Left lung (tissue), 4 donors: ENCODE measurements at regions not wholly inside any gene's neighbourhood (a gene's known extent, or its start where the extent isn't known, plus 50 kb on each side); places are given as distances from the start of the nearest gene placed in this dataset.

Experiments
- ATAC-seq: fragments of 200-7000 bp; cut with Tn5 transposase; one replicate; pipeline ENCODE4 v1.9.1; 2020; ENCODE audit warnings: moderate library complexity
- DNase-seq, 4 donors: peaks; one replicate each; pipeline ENCODE4 v3.0.0-alpha.2; 2013 to 2020
- H3K27ac ChIP-seq, 2 donors: fragments of 200-600 bp; sonication (generic) in 1 of 2; one replicate each; pipeline versions ENCODE4 v1.5.0 to v1.8.0; 2020 to 2021
- H3K27me3 ChIP-seq, 2 donors: fragments of 200-600 bp; sonication (generic) in 1 of 2; one replicate each; pipeline versions ENCODE4 v1.5.0 to v1.8.0; 2020 to 2021
- H3K36me3 ChIP-seq, 2 donors: fragments of 200-600 bp; sonication (generic) in 1 of 2; one replicate each; pipeline versions ENCODE4 v1.5.0 to v1.8.0; 2020 to 2021
- H3K4me1 ChIP-seq, 2 donors: fragments of 200-600 bp; one replicate each; pipeline ENCODE4 v1.8.0; 2021
- H3K4me3 ChIP-seq, 2 donors: fragments of 200-600 bp; sonication (generic) in 1 of 2; one replicate each; pipeline versions ENCODE4 v1.5.0 to v1.8.0; 2020 to 2021; ENCODE audit warnings: mild to moderate bottlenecking in 1 of 2
- H3K9me3 ChIP-seq, 2 donors: fragments of 200-600 bp; sonication (generic) in 1 of 2; one replicate each; pipeline versions ENCODE4 v1.5.0 to v1.8.0; 2020 to 2021
- CTCF ChIP-seq, 2 donors: fragments of 200-600 bp; sonication (generic) in 1 of 2; IDR thresholded peaks; one replicate each; pipeline versions ENCODE4 v1.5.0 to v1.8.0; 2021; ENCODE audit warnings: antibody characterized with exemption in 2 of 2
- intact Hi-C, 2 donors: fragments of 100-400 bp; cut with DNase I; formaldehyde crosslinking; loops; one replicate each; pipeline versions ENCODE4 v1.11.2 to v1.14.2; 2022
- donor health status: DM: no; HTN: yes; CAD: no.
- donor health status: DM: no; HTN: no; CAD: no.

GRCh38 chr3:72542781-72543180 lies 305.5 kb downstream of the SHQ1 start:
- no peak for ATAC-seq
- no peak overlapping the region for H3K4me3 ChIP-seq
- no peaks in the 10 kb centered on the region for H3K4me1 ChIP-seq
- TF ChIP-seq CTCF (IDR thresholded peaks at IDR 0.05) = no peak
- no peaks in the 10 kb centered on the region for H3K9me3 ChIP-seq
- no peaks in the 10 kb centered on the region for H3K27me3 ChIP-seq
- no peaks in the 10 kb centered on the region for H3K36me3 ChIP-seq
- no peak overlapping the region for H3K27ac ChIP-seq
- intact Hi-C loops = no loop called here
- no peak for DNase-seq

- ATAC-seq (no peak), DNase-seq (no peak)
- TF ChIP-seq CTCF (IDR thresholded peaks at IDR 0.05) = no peak
- Histone ChIP-seq H3K36me3 (no peaks in the 10 kb centered on the region), H3K27me3 (no peaks in the 10 kb centered on the region), H3K27ac (no peak overlapping the region), H3K9me3 (no peaks in the 10 kb centered on the region), H3K4me3 (no peak overlapping the region), H3K4me1 (no peaks in the 10 kb centered on the region)
- intact Hi-C loops = no loop called here
Observed at GRCh38 chr3:72539856-72540255, 308.4 kb downstream of the SHQ1 start.

GRCh38 chr3:72538070-72538745 lies 310.0 kb downstream of the SHQ1 start:
- ATAC-seq = no peak
- Histone ChIP-seq H3K9me3 (no peaks in the 10 kb centered on the region), H3K27me3 (no peaks in the 10 kb centered on the region), H3K36me3 (no peaks in the 10 kb centered on the region), H3K4me1 (no peaks in the 10 kb centered on the region), H3K27ac (no peak overlapping the region), H3K4me3 (no peak overlapping the region)
- no peak for DNase-seq
- intact Hi-C loops = no loop called here
- no peak for TF ChIP-seq CTCF (IDR thresholded peaks at IDR 0.05)

GRCh38 chr3:72537448-72537847 lies 310.8 kb downstream of the SHQ1 start:
- no peaks in the 10 kb centered on the region for H3K36me3 ChIP-seq
- no peaks in the 10 kb centered on the region for H3K4me1 ChIP-seq
- TF ChIP-seq CTCF (IDR thresholded peaks at IDR 0.05) = no peak
- H3K9me3 ChIP-seq = no peaks in the 10 kb centered on the region
- no peak for ATAC-seq
- no peak overlapping the region for H3K27ac ChIP-seq
- no peaks in the 10 kb centered on the region for H3K27me3 ChIP-seq
- no peak overlapping the region for H3K4me3 ChIP-seq
- DNase-seq = no peak
- intact Hi-C loops = no loop called here

- TF ChIP-seq CTCF (IDR thresholded peaks at IDR 0.05) = no peak
- no peak for DNase-seq
- Histone ChIP-seq H3K4me3 (no peak overlapping the region), H3K9me3 (no peaks in the 10 kb centered on the region), H3K36me3 (no peaks in the 10 kb centered on the region), H3K27ac (no peak overlapping the region), H3K27me3 (no peaks in the 10 kb centered on the region), H3K4me1 (no peaks in the 10 kb centered on the region)
- no peak for ATAC-seq
- intact Hi-C loops = no loop called here
Observed at GRCh38 chr3:72536878-72537267, 311.4 kb downstream of the SHQ1 start.
